MM.1S (cell line): ENCODE measurements at regions not wholly inside any gene's neighbourhood (a gene's known extent, or its start where the extent isn't known, plus 50 kb on each side); places are given as distances from the start of the nearest gene placed in this dataset.

Source experiments
- DNase-seq: peaks from one replicate; pipeline ENCODE4 v3.0.0-alpha.2; 2015
- H2AFZ ChIP-seq: fragments of 300-600 bp; sonication (generic); 2 replicates; pipeline ENCODE4 v1.6.0; 2016; ENCODE audit warnings: antibody characterized with exemption, low read length
- H3F3A ChIP-seq: fragments of 300-600 bp; sonication (generic); 2 replicates; pipeline ENCODE4 v1.6.1; 2016; ENCODE audit warnings: mild to moderate bottlenecking, antibody characterized with exemption, low read length, moderate library complexity, mixed read lengths; ENCODE audit not compliant: insufficient read depth
- H3K27ac ChIP-seq: fragments of 300-600 bp; sonication (generic); 2 replicates; pipeline ENCODE4 v1.5.1; 2016; ENCODE audit warnings: mild to moderate bottlenecking, low read length
- H3K27me3 ChIP-seq: fragments of 300-600 bp; sonication (generic); replicated peaks from 2 replicates; pipeline ENCODE4 v1.6.0; 2016; ENCODE audit warnings: low read length; ENCODE audit not compliant: insufficient read depth
- H3K36me3 ChIP-seq: fragments of 300-600 bp; sonication (generic); replicated peaks from 2 replicates; pipeline ENCODE4 v1.6.1; 2016; ENCODE audit warnings: mild to moderate bottlenecking, low read length, mixed read lengths; ENCODE audit not compliant: insufficient read depth
- H3K4me1 ChIP-seq: fragments of 300-600 bp; sonication (generic); 2 replicates; pipeline ENCODE4 v1.6.1; 2016; ENCODE audit warnings: low read length, mixed read lengths
- H3K4me2 ChIP-seq: fragments of 300-600 bp; sonication (generic); 2 replicates; pipeline ENCODE4 v1.6.0; 2016; ENCODE audit warnings: low read depth, low read length
- H3K4me3 ChIP-seq: fragments of 300-600 bp; sonication (generic); 2 replicates; pipeline ENCODE4 v1.5.1; 2016; ENCODE audit warnings: low read length, mixed read lengths
- H3K79me2 ChIP-seq: fragments of 300-600 bp; sonication (generic); 2 replicates; pipeline ENCODE4 v1.6.1; 2016; ENCODE audit warnings: mixed run types, low read length, mixed read lengths
- H3K9ac ChIP-seq: fragments of 300-600 bp; sonication (generic); 2 replicates; pipeline ENCODE4 v1.6.1; 2016; ENCODE audit warnings: low read length, mixed read lengths
- H3K9me2 ChIP-seq: fragments of 300-600 bp; sonication (generic); replicated peaks from 2 replicates; pipeline ENCODE4 v1.6.1; 2016; ENCODE audit warnings: mild to moderate bottlenecking, low read length, mixed read lengths; ENCODE audit not compliant: insufficient read depth
- H3K9me3 ChIP-seq: fragments of 300-600 bp; sonication (generic); replicated peaks from 2 replicates; pipeline ENCODE4 v1.6.1; 2016; ENCODE audit warnings: mild to moderate bottlenecking, low read length, mixed read lengths; ENCODE audit not compliant: insufficient read depth
- H4K20me1 ChIP-seq: fragments of 300-600 bp; sonication (generic); 2 replicates; pipeline ENCODE4 v1.6.1; 2016; ENCODE audit warnings: mild to moderate bottlenecking, low read length, moderate library complexity, mixed read lengths; ENCODE audit not compliant: insufficient read depth
- EZH2 ChIP-seq: fragments of 300-600 bp; sonication (generic); optimal IDR thresholded peaks from 2 replicates; pipeline ENCODE3; 2017; ENCODE audit warnings: low read depth, mild to moderate bottlenecking, antibody characterized with exemption, low read length, mixed read lengths
- EZH2phosphoT487 ChIP-seq: fragments of 300-600 bp; sonication (generic); IDR thresholded peaks from 2 replicates; pipeline ENCODE4 v1.6.1; 2018; ENCODE audit warnings: antibody characterized with exemption, low read length
- TF ChIP-seq, protein P1 (sequence below): fragments of 300-600 bp; sonication (generic); IDR thresholded peaks from 2 replicates; pipeline ENCODE4 v1.5.1; 2016; ENCODE audit warnings: antibody characterized with exemption, low read length, mixed read lengths

DNA sequence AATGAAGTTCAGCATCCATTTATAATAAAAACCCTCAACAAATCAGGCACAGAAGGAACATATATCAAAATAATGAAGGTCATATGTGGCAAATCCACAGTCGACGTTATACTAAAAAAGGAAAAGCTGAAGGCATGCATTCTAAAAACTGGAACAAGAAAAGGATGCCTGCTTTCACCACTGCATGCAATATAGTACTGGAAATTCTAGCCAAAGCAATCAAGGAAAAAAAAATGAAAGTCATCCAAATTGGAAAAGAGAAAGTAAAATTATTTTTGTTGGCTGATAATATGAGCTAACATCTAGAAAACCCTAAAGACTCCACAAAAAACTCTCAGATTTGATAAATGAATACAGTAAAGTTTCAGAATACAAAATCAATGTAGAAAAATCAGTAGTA lies 1123.2 kb downstream of the TBL1XR1 start:
- H3K4me1 ChIP-seq = no peaks in the 10 kb centered on the region
- TF ChIP-seq, protein P1, sequence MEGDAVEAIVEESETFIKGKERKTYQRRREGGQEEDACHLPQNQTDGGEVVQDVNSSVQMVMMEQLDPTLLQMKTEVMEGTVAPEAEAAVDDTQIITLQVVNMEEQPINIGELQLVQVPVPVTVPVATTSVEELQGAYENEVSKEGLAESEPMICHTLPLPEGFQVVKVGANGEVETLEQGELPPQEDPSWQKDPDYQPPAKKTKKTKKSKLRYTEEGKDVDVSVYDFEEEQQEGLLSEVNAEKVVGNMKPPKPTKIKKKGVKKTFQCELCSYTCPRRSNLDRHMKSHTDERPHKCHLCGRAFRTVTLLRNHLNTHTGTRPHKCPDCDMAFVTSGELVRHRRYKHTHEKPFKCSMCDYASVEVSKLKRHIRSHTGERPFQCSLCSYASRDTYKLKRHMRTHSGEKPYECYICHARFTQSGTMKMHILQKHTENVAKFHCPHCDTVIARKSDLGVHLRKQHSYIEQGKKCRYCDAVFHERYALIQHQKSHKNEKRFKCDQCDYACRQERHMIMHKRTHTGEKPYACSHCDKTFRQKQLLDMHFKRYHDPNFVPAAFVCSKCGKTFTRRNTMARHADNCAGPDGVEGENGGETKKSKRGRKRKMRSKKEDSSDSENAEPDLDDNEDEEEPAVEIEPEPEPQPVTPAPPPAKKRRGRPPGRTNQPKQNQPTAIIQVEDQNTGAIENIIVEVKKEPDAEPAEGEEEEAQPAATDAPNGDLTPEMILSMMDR = no peak
- no peak for TF ChIP-seq EZH2phosphoT487
- no peak for TF ChIP-seq EZH2
- no peak overlapping the region for H3K9ac ChIP-seq

DNA sequence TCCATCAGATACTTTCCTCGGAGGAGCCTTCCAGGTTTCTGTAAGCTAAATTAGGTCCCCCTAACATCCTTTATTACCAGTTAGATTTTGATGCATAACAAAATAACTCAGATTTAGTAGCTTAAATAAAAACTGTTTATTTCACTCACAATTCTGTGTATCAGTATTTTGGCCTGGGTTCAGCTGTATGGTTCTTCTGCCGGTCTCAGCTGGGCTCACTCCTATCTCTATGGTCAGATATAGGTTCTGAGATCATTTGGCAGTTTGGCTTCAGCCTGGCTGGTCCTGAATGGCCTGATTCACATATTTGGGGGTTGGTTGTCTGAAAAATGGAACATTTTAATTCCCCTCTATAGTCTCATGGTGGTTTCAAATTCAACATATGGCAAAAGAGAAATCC lies 1125.3 kb downstream of the TBL1XR1 start:
- no peak overlapping the region for H3K4me2 ChIP-seq
- no peak for DNase-seq
- TF ChIP-seq EZH2 (no peak), EZH2phosphoT487 (no peak)
- TF ChIP-seq, protein P1 = no peak
- no peaks in the 10 kb centered on the region for H3K9me2 ChIP-seq
- H3K4me1 ChIP-seq = no peaks in the 10 kb centered on the region
- H3K27me3 ChIP-seq = no peaks in the 10 kb centered on the region
- no peak overlapping the region for H3K4me3 ChIP-seq
- H3K27ac ChIP-seq = no peak overlapping the region
- no peaks in the 10 kb centered on the region for H3F3A ChIP-seq
- no peaks in the 10 kb centered on the region for H3K79me2 ChIP-seq
- H3K36me3 ChIP-seq = no peaks in the 10 kb centered on the region
- H3K9ac ChIP-seq = no peak overlapping the region
- H4K20me1 ChIP-seq = no peaks in the 10 kb centered on the region
- H2AFZ ChIP-seq = no peak overlapping the region
- H3K9me3 ChIP-seq = no peaks in the 10 kb centered on the region

More for the DNA sequence above, 1123.2 kb downstream of the TBL1XR1 start:
- Histone ChIP-seq H3K4me3 (no peak overlapping the region), H3F3A (no peaks in the 10 kb centered on the region), H2AFZ (no peak overlapping the region), H3K9me2 (no peaks in the 10 kb centered on the region), H3K9me3 (no peaks in the 10 kb centered on the region), H3K36me3 (no peaks in the 10 kb centered on the region), H3K27me3 (no peaks in the 10 kb centered on the region), H3K79me2 (no peaks in the 10 kb centered on the region), H3K27ac (no peak overlapping the region), H3K4me2 (no peak overlapping the region), H4K20me1 (no peaks in the 10 kb centered on the region)
- DNase-seq = no peak

DNA sequence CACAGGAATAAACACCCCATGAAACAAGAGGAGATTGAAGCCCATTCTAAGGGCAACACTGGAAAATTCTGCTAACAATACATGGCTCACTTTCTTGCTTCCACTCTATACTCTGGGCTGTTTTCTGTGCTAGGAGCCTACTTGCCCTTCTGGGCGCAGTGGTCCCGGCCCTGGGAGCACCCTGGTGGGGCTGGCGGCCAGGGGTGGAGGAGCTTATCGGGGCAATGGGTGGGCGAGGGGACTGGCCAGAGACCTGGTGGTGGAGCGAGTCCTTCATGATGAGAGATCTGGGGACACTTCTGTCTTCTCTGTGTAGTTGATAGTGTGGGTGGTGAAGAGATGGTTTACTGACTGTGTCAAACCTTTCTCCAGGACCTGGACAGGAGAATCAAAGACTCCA lies 1128.5 kb downstream of the TBL1XR1 start:
- Histone ChIP-seq H2AFZ (no peak overlapping the region), H3F3A (no peaks in the 10 kb centered on the region), H3K4me1 (no peaks in the 10 kb centered on the region), H3K9me3 (no peaks in the 10 kb centered on the region), H3K9ac (no peak overlapping the region), H3K79me2 (no peaks in the 10 kb centered on the region), H3K4me3 (no peak overlapping the region), H4K20me1 (no peaks in the 10 kb centered on the region), H3K36me3 (no peaks in the 10 kb centered on the region), H3K27ac (no peak overlapping the region), H3K4me2 (no peak overlapping the region), H3K9me2 (no peaks in the 10 kb centered on the region), H3K27me3 (no peaks in the 10 kb centered on the region)
- DNase-seq = no peak
- TF ChIP-seq EZH2 (no peak), EZH2phosphoT487 (no peak)
- TF ChIP-seq, protein P1 = no peak
